Heart right ventricle (tissue), 16 donors: ENCODE measurements at regions not wholly inside any gene's neighbourhood (a gene's known extent, or its start where the extent isn't known, plus 50 kb on each side); places are given as distances from the start of the nearest gene placed in this dataset.

Source experiments
- ATAC-seq, 8 donors: fragments of 200-7000 bp; cut with Tn5 transposase; one replicate each; pipeline ENCODE4 v1.9.1; 2020; ENCODE audit warnings: mild to moderate bottlenecking in 8 of 8, moderate library complexity in 8 of 8, moderate number of reproducible peaks in 1 of 8
- DNase-seq, 2 donors: peaks; one replicate each; pipeline ENCODE4 v3.0.0-alpha.2; 2020
- H3K27ac ChIP-seq, 10 donors: fragments of 200-600 bp; sonication (generic) in 2 of 10; one replicate each; pipeline versions ENCODE4 v1.5.0 to v1.8.0; 2020 to 2022; ENCODE audit warnings: mild to moderate bottlenecking in 3 of 10
- H3K27me3 ChIP-seq, 7 donors: fragments of 200-600 bp; one replicate each; pipeline ENCODE4 v1.8.0; 2021 to 2022; ENCODE audit warnings: mild to moderate bottlenecking in 2 of 7
- H3K36me3 ChIP-seq, 9 donors: fragments of 200-600 bp; sonication (generic) in 1 of 9; one replicate each; pipeline versions ENCODE4 v1.5.0 to v1.8.0; 2020 to 2022; ENCODE audit warnings: mild to moderate bottlenecking in 2 of 9
- H3K4me1 ChIP-seq, 9 donors: fragments of 200-600 bp; sonication (generic) in 1 of 9; one replicate each; pipeline versions ENCODE4 v1.5.0 to v1.8.0; 2020 to 2022; ENCODE audit warnings: mild to moderate bottlenecking in 4 of 9
- H3K4me3 ChIP-seq, 10 donors: fragments of 200-600 bp; sonication (generic) in 2 of 10; one replicate each; pipeline versions ENCODE4 v1.5.0 to v1.8.0; 2020 to 2022; ENCODE audit warnings: mild to moderate bottlenecking in 7 of 10, moderate library complexity in 2 of 10
- H3K9me3 ChIP-seq, 11 donors: fragments of 200-600 bp in 10 of 11; sonication (generic) in 2 of 11; one replicate each; pipeline versions ENCODE4 v1.5.0 to v1.8.0; 2013 to 2022; ENCODE audit warnings: mild to moderate bottlenecking in 2 of 11, control low read depth in 1 of 11, moderate library complexity in 1 of 11
- WGBS, 2 donors: extraction: QIAGEN DNeasy Blood & Tissue Kit; methylation state at CpG; one replicate each; pipeline ENCODE4 v1.1.7; 2013; ENCODE audit warnings: inconsistent platforms in 1 of 2; 5-methylcytosine and 5-hydroxymethylcytosine counted together
- intact Hi-C, 10 donors: fragments of 100-400 bp; cut with DNase I; formaldehyde crosslinking; loops; one replicate each; pipeline versions ENCODE4 v1.11.1 to v1.14.2; 2022
- TF ChIP-seq, protein P1 (sequence below), 9 donors: fragments of 200-600 bp; sonication (generic) in 2 of 9; IDR thresholded peaks; one replicate each; pipeline versions ENCODE4 v1.5.0 to v1.8.0; 2021 to 2022; ENCODE audit warnings: antibody characterized with exemption in 9 of 9, mild to moderate bottlenecking in 5 of 9, moderate library complexity in 1 of 9
- donor health status: Arrhythmogenic right ventricular cardiomyopathy.
- donor health status: ischemic (EF 13 %, LVEDD 7.1; RV severe dilation, severe dysfunction).
- donor health status: healthy with polysubstance abuse.
- donor health status: DM: no; HTN: yes; CAD: no.
- donor health status: DM: no; HTN: no; CAD: no.
- donor health status: ischemic (EF 25% LVEDD 6.9; RV normal size, moderate dysfunction).
- donor health status: ischemic (EF 25% LVEDD 5.7; RV mildly dilated, moderate dysfunction).
- donor health status: healthy.
- donor health status: DM: yes; HTN: yes; CAD: no.
- donor health status: Ischemic cardiomyopathy.
- donor health status: ischemic (EF 35%, LVEDD 5.7; RV mildly dilated, moderate dysfunction).
- donor health status: nonischemic (EF 11% LVEDD 7.7; RV severe dilation, severe dysfunction).
- donor health status: DM: yes; HTN: yes; CAD: no.
- donor health status: PGD.
- donor health status: ischemic (EF 29% LVEDD 5.4; RV normal size, mild dysfunction).
- donor health status: nonischemic (EF 23%, LVEDD 6.1; RV moderate dilation, normal function).

DNA sequence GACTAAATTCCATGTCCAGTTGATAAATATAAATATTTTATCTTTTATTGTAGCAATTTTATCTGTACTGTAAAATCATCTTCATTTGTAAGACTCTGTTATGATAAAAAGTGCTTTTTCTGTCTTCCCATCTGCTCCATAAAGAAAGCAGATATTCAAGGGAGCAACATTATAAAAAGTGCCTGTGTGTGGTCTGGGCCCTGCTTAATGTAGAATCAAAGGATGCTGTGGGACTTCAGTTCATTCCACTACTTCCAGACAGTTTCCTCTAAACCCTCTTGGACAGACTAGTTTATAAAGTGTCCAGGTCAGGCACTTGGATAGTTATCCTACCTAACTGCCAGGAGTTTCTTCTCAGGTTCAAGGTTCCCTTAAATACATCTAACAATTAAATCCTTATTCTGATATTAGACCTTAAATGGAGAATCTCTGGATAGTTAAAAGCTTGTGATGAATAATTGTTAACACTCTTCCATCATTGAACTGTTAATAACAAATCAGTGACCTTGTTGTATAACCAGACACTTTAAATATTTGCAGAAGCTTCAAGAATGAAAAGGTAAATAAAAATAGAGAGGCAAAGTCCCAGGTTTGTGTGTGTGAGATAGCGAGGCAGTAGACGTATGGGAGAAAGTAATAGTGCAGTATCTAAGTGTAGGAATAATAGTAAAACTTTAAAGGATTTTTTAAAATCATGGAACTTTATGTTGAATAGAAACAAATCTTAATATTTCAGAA lies 237.5 kb upstream of the CTSO start:
- no peaks in the 10 kb centered on the region for H3K4me1 ChIP-seq
- TF ChIP-seq, protein P1, sequence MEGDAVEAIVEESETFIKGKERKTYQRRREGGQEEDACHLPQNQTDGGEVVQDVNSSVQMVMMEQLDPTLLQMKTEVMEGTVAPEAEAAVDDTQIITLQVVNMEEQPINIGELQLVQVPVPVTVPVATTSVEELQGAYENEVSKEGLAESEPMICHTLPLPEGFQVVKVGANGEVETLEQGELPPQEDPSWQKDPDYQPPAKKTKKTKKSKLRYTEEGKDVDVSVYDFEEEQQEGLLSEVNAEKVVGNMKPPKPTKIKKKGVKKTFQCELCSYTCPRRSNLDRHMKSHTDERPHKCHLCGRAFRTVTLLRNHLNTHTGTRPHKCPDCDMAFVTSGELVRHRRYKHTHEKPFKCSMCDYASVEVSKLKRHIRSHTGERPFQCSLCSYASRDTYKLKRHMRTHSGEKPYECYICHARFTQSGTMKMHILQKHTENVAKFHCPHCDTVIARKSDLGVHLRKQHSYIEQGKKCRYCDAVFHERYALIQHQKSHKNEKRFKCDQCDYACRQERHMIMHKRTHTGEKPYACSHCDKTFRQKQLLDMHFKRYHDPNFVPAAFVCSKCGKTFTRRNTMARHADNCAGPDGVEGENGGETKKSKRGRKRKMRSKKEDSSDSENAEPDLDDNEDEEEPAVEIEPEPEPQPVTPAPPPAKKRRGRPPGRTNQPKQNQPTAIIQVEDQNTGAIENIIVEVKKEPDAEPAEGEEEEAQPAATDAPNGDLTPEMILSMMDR (IDR thresholded peaks at IDR 0.05): no peak
- ATAC-seq: no peak
- no peak overlapping the region for H3K4me3 ChIP-seq
- H3K9me3 ChIP-seq: no peaks in the 10 kb centered on the region
- 89 to 95% methylated on average over 2 of the region's 2 CpGs for WGBS, 2 donors
- no peak for DNase-seq
- intact Hi-C loops: no loop called here
- H3K27ac ChIP-seq: no peak overlapping the region
- H3K27me3 ChIP-seq: no peaks in the 10 kb centered on the region
- no peaks in the 10 kb centered on the region for H3K36me3 ChIP-seq

DNA sequence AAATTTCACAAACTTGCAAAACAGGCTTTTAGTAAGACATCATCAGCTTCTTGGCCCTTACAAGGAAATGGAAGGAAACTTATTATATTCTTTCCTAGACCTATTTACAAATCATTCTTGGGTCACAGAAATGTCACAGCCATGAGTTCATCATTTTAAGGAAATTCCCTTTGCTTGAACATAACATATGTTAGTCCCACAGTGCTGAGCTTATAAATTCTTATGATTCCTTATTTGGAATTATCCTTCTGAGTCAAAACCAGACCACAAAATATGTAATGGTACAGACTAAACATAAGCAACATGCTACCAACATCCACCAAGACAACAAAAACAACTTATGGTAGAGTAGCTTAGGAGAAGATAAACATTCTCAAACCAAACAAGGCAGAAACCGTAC lies 236.9 kb upstream of the CTSO start:
- TF ChIP-seq, protein P1 (IDR thresholded peaks at IDR 0.05): no peak
- DNase-seq (no peak), ATAC-seq (no peak)
- Histone ChIP-seq H3K4me3 (no peak overlapping the region), H3K36me3 (no peaks in the 10 kb centered on the region), H3K27ac (no peak overlapping the region), H3K9me3 (no peaks in the 10 kb centered on the region), H3K27me3 (no peaks in the 10 kb centered on the region), H3K4me1 (no peaks in the 10 kb centered on the region)
- WGBS, 2 donors: 88 to 89% methylated on average over 1 of the region's 1 CpG
- intact Hi-C loops: no loop called here

DNA sequence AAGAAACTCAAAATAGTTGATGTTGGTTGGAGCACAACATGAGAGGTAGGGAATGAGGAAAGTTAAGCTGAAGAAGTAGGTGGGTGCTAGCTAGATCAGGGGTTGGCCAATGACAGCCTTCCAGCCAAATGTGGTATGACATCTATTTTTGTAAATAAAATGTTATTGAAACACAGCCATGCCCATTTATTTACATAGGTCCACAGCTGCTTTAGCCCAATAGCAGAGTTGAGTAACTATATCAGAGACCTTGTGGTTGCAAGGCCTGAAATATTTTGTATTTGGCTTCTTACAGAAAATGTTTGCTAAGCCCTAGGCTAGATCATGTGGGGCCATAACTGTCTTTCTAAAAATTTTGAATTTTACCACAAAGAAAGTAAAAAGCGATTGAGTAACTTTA lies 234.9 kb upstream of the CTSO start:
- 91 to 94% methylated on average over 1 of the region's 1 CpG for WGBS, 2 donors
- TF ChIP-seq, protein P1 (IDR thresholded peaks at IDR 0.05): no peak
- H3K9me3 ChIP-seq: no peaks in the 10 kb centered on the region
- no peak overlapping the region for H3K27ac ChIP-seq
- no peaks in the 10 kb centered on the region for H3K36me3 ChIP-seq
- H3K27me3 ChIP-seq: no peaks in the 10 kb centered on the region
- H3K4me1 ChIP-seq: no peaks in the 10 kb centered on the region
- no peak for ATAC-seq
- DNase-seq: no peak
- intact Hi-C loops: no loop called here
- no peak overlapping the region for H3K4me3 ChIP-seq

DNA sequence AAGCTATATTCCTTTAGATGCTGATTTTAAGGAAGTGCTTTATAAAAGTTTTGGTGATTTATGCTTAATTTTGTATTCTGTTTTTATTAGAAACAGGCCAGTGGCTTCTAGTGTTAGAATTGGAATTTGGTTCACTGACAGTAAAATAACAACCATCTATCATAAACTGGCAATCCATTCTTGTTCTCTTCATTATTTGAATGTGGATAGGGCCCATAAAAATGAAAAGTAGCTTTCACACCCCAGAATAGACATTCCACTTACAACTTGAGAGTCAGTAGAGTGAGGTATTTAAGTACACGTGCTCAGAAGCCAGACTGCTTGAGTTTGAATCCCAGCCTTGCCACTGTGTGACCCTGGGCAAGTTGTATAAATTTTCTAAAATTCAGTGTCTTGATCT lies 232.4 kb upstream of the CTSO start:
- Histone ChIP-seq H3K27ac (no peak overlapping the region), H3K4me1 (no peaks in the 10 kb centered on the region), H3K9me3 (no peaks in the 10 kb centered on the region), H3K27me3 (no peaks in the 10 kb centered on the region), H3K4me3 (no peak overlapping the region), H3K36me3 (no peaks in the 10 kb centered on the region)
- TF ChIP-seq, protein P1 (IDR thresholded peaks at IDR 0.05): no peak
- intact Hi-C loops: no loop called here
- DNase-seq: no peak
- ATAC-seq: no peak
- WGBS, 2 donors: 65 to 74% methylated on average over 1 of the region's 1 CpG
